GM10248 (cell line): ENCODE measurements at regions not wholly inside any gene's neighbourhood (a gene's known extent, or its start where the extent isn't known, plus 50 kb on each side); places are given as distances from the start of the nearest gene placed in this dataset.

Experiments used
- CTCF ChIA-PET: fragments of 300-600 bp; sonication (Branson Sonifier 250); formaldehyde crosslinking; extraction: SDS; loops from one replicate; lab custom pipeline; 2021; ENCODE audit warnings: antibody characterized with exemption; lab: Yijun Ruan, JAX
- POLR2A ChIA-PET: fragments of 350-650 bp; sonication (Branson Sonifier 250); formaldehyde crosslinking; extraction: SDS; loops from one replicate; lab custom pipeline; 2020; ENCODE audit warnings: antibody characterized with exemption; lab: Yijun Ruan, JAX
- DNase-seq: peaks from one replicate; pipeline ENCODE4 v3.0.0; 2012; ENCODE audit errors: extremely low spot score
- TF ChIP-seq, protein P1 (sequence below): IDR thresholded peaks from 2 replicates; pipeline ENCODE4 v1.5.1; 2012; ENCODE audit warnings: mild to moderate bottlenecking, low read depth; ENCODE audit errors: extremely low read depth, missing control alignments, control extremely low read depth

DNA sequence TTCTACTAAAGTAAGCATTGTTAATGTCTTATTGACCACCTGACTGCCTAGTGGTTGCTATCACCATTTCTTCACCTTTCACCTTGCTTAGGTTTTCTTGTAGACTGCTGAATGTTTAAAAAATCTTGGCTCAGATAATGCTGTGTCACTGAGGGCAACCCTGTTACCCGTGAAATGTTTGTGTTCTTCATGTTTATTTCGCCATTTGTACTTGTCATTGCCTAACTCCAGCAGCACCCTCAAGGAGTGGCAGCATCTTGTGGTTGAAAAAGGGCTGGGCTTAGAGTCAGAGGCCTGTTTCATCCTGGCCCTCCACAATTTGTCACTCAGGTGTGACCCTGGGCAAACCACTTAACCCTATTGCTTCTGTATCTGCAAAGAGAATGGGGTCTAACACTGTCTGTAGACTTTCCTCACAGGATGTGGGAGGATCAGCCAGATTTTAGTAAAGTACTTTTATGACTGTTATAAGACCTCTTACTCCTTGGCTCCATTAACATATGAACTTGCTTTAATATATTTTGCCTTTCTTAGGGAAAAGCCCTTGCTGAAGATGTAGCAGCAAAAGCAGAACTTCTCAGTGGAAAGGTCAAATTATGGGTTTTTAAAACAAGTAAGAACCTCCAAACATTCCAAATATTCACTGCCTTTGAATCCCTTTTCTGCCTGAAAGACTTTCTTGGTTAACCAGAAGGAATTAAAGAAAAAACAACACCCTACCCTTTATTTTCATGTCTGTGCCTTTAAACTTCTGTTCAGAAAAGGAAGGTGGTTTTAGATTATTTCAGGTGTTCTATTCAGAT is 154.5 kb upstream of the C11orf87 start:
- no peak for DNase-seq
- POLR2A ChIA-PET = no interaction called here
- CTCF ChIA-PET = no interaction called here
- TF ChIP-seq, protein P1, sequence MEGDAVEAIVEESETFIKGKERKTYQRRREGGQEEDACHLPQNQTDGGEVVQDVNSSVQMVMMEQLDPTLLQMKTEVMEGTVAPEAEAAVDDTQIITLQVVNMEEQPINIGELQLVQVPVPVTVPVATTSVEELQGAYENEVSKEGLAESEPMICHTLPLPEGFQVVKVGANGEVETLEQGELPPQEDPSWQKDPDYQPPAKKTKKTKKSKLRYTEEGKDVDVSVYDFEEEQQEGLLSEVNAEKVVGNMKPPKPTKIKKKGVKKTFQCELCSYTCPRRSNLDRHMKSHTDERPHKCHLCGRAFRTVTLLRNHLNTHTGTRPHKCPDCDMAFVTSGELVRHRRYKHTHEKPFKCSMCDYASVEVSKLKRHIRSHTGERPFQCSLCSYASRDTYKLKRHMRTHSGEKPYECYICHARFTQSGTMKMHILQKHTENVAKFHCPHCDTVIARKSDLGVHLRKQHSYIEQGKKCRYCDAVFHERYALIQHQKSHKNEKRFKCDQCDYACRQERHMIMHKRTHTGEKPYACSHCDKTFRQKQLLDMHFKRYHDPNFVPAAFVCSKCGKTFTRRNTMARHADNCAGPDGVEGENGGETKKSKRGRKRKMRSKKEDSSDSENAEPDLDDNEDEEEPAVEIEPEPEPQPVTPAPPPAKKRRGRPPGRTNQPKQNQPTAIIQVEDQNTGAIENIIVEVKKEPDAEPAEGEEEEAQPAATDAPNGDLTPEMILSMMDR = no peak

DNA sequence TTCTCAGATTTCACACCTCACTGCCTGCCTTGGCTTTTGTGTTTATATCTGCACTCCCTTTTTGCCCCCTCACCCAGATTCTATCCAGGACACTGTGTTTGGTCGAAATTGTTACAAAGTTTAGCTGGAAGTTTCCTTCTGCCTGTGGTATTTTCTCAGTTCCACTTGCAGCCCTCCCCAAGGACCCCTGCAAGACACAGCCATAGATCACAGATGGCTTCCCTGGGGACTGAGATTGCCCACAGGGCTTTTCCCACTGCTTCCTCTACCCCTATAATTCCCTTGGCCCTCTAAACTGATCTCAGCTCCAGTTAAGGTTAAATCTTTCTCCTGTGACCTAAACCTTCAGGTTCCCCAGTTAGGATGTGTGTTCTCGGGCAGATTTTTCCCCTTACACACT is 146.1 kb upstream of the C11orf87 start:
- ChIA-PET POLR2A (no interaction called here), CTCF (no interaction called here)
- DNase-seq = no peak
- TF ChIP-seq, protein P1 = no peak

DNA sequence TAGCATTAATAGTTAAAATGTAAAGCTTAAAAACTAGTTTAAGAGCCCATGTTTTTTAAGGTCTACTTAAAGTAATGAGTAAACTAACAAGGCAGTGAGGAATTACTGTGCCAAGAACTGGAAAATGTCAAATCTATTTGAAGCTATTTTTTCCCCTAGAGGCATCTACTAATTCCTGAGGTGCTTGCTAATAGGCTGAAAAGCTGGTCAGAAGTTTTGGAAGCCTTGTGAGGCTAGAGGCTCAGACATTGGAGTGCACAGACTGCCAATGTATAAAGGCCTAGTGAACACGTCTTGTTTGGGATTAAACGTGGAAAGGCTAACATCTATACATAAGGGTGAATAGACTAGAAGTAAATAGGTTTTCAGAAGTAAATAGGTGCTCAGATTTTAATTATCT is 136.5 kb upstream of the C11orf87 start:
- no peak for DNase-seq
- CTCF ChIA-PET = no interaction called here
- TF ChIP-seq, protein P1 = no peak
- POLR2A ChIA-PET = no interaction called here

DNA sequence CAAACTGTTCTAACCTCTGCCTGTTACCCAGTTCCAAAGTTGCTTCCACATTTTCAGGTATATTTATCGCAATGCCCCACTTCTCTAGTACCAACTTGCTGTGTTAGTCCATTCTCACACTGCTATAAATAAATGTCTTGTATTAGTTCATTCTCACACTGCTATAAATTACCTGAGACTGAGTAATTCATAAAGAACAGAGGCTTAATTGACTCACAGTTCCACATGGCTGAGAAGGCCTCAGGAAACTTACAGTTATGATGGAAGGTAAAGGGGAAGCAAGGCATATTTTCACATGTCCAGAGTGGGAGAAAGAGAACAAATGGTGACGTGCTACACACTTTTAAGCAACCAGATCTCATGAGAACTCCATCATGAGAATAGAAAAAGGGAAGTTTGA is 130.4 kb upstream of the C11orf87 start:
- DNase-seq = no peak
- ChIA-PET CTCF (interaction anchor here (1.3 kb wide), 1 partner anchor 41 kb away, joined by 3 read pairs; no protein-coding TSS in a partner anchor), POLR2A (no interaction called here)
- TF ChIP-seq, protein P1 = no peak

DNA sequence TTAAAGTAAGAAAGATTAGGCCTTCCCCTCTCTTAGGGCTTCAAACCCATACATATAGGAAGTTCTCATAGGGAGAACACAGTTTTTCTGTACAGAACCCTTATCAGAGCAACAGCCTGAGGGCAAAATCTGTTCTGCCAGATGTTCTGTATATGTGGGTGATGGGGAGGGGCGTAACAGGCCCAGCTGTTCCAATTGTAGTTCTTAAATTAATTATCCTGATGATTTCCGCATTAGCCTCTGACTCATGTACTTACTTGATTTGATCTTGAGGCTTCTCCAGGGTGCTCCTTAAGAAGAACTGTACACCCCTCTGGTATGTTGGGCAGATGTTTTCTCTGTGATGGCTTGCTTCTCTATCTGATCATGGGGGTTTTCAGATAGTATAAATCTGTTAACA is 123.1 kb upstream of the C11orf87 start:
- TF ChIP-seq, protein P1 = no peak
- DNase-seq = no peak
- POLR2A ChIA-PET = no interaction called here
- CTCF ChIA-PET = no interaction called here

DNA sequence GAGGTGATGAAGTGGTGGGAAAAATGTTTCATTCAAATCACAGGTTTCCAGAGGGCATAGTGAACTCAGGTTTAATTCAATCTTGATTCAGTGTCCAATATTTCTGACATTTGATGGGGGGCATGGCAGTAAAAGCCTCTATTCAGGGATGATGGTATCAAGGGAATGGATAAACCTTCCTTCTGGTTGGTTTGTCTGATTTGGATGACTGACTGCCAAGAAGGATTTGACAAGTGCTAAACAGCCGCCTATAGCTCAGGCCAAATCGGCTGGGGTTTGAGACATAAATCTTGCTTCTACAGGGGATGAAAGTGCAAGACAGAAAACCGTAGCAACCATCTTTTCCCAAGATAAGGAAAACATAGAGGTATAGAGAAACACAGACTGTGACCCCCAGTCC is 121.8 kb upstream of the C11orf87 start:
- TF ChIP-seq, protein P1 = no peak
- DNase-seq = no peak
- POLR2A ChIA-PET = no interaction called here
- CTCF ChIA-PET = no interaction called here
